ENCODE measurements at regions not wholly inside any gene's neighbourhood (a gene's known extent, or its start where the extent isn't known, plus 50 kb on each side); places are given as distances from the start of the nearest gene placed in this dataset.

GRCh38 chr5:56518820-56519219 lies 285.7 kb upstream of the ANKRD55 start:
- TF ChIP-seq CTCF (IDR thresholded peaks at IDR 0.05; ENCODE audit: poor library complexity, severe bottlenecking) (no peak), EP300 (conservative IDR thresholded peaks at IDR 0.05; ENCODE audit: poor library complexity, severe bottlenecking) (no peak), REST (IDR thresholded peaks at IDR 0.05; ENCODE audit: borderline replicate concordance) (no peak)
